Heart right ventricle (tissue), 16 donors: ENCODE measurements at regions not wholly inside any gene's neighbourhood (a gene's known extent, or its start where the extent isn't known, plus 50 kb on each side); places are given as distances from the start of the nearest gene placed in this dataset.

ENCODE experiments used
- ATAC-seq, 8 donors: fragments of 200-7000 bp; cut with Tn5 transposase; one replicate each; pipeline ENCODE4 v1.9.1; 2020; ENCODE audit warnings: mild to moderate bottlenecking in 8 of 8, moderate library complexity in 8 of 8, moderate number of reproducible peaks in 1 of 8
- DNase-seq, 2 donors: peaks; one replicate each; pipeline ENCODE4 v3.0.0-alpha.2; 2020
- H3K27ac ChIP-seq, 10 donors: fragments of 200-600 bp; sonication (generic) in 2 of 10; one replicate each; pipeline versions ENCODE4 v1.5.0 to v1.8.0; 2020 to 2022; ENCODE audit warnings: mild to moderate bottlenecking in 3 of 10
- H3K27me3 ChIP-seq, 7 donors: fragments of 200-600 bp; one replicate each; pipeline ENCODE4 v1.8.0; 2021 to 2022; ENCODE audit warnings: mild to moderate bottlenecking in 2 of 7
- H3K36me3 ChIP-seq, 9 donors: fragments of 200-600 bp; sonication (generic) in 1 of 9; one replicate each; pipeline versions ENCODE4 v1.5.0 to v1.8.0; 2020 to 2022; ENCODE audit warnings: mild to moderate bottlenecking in 2 of 9
- H3K4me1 ChIP-seq, 9 donors: fragments of 200-600 bp; sonication (generic) in 1 of 9; one replicate each; pipeline versions ENCODE4 v1.5.0 to v1.8.0; 2020 to 2022; ENCODE audit warnings: mild to moderate bottlenecking in 4 of 9
- H3K4me3 ChIP-seq, 10 donors: fragments of 200-600 bp; sonication (generic) in 2 of 10; one replicate each; pipeline versions ENCODE4 v1.5.0 to v1.8.0; 2020 to 2022; ENCODE audit warnings: mild to moderate bottlenecking in 7 of 10, moderate library complexity in 2 of 10
- H3K9me3 ChIP-seq, 11 donors: fragments of 200-600 bp in 10 of 11; sonication (generic) in 2 of 11; one replicate each; pipeline versions ENCODE4 v1.5.0 to v1.8.0; 2013 to 2022; ENCODE audit warnings: mild to moderate bottlenecking in 2 of 11, control low read depth in 1 of 11, moderate library complexity in 1 of 11
- WGBS, 2 donors: extraction: QIAGEN DNeasy Blood & Tissue Kit; methylation state at CpG; one replicate each; pipeline ENCODE4 v1.1.7; 2013; ENCODE audit warnings: inconsistent platforms in 1 of 2; 5-methylcytosine and 5-hydroxymethylcytosine counted together
- intact Hi-C, 10 donors: fragments of 100-400 bp; cut with DNase I; formaldehyde crosslinking; loops; one replicate each; pipeline versions ENCODE4 v1.11.1 to v1.14.2; 2022
- TF ChIP-seq, protein P1 (sequence below), 9 donors: fragments of 200-600 bp; sonication (generic) in 2 of 9; IDR thresholded peaks; one replicate each; pipeline versions ENCODE4 v1.5.0 to v1.8.0; 2021 to 2022; ENCODE audit warnings: antibody characterized with exemption in 9 of 9, mild to moderate bottlenecking in 5 of 9, moderate library complexity in 1 of 9
- donor health status: Arrhythmogenic right ventricular cardiomyopathy.
- donor health status: ischemic (EF 13 %, LVEDD 7.1; RV severe dilation, severe dysfunction).
- donor health status: healthy with polysubstance abuse.
- donor health status: DM: no; HTN: yes; CAD: no.
- donor health status: DM: no; HTN: no; CAD: no.
- donor health status: ischemic (EF 25% LVEDD 6.9; RV normal size, moderate dysfunction).
- donor health status: ischemic (EF 25% LVEDD 5.7; RV mildly dilated, moderate dysfunction).
- donor health status: healthy.
- donor health status: DM: yes; HTN: yes; CAD: no.
- donor health status: Ischemic cardiomyopathy.
- donor health status: ischemic (EF 35%, LVEDD 5.7; RV mildly dilated, moderate dysfunction).
- donor health status: nonischemic (EF 11% LVEDD 7.7; RV severe dilation, severe dysfunction).
- donor health status: DM: yes; HTN: yes; CAD: no.
- donor health status: PGD.
- donor health status: ischemic (EF 29% LVEDD 5.4; RV normal size, mild dysfunction).
- donor health status: nonischemic (EF 23%, LVEDD 6.1; RV moderate dilation, normal function).

DNA sequence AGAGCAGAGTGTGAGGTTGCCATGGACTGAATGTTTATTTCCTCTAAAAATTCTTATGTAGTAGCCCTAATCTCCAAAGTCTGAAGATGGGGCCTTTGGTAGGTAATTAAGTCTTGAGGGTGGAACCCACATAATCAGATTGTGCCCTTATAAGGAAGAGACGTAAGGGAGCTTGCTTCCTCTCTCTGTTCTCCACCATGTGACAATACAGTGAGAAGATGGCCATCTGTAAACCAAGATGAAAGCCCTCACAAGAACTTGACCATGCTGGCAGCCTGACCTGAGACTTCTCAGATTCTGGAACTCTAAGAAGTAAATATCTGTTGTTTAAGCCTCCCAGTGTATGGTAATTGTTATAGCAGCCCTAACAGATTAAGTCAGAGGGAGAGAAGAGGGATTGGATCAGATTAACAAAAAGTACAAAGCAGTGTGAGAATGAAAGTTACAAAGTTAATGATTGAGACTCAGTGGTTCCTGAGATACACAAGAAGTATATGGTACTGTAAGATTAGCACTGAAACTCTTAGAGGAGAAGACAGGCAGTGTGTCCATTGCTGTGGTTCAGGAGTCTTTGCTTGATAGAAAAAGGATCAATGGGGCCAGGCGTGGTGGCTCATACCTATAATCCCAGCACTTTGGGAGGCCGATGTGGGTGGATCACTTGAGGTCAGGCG, 82.5 kb upstream of the GC start:
- 78 to 92% methylated on average over 4 of the region's 4 CpGs for WGBS, 2 donors
- Histone ChIP-seq H3K27me3 (no peaks in the 10 kb centered on the region), H3K36me3 (no peaks in the 10 kb centered on the region), H3K4me1 (no peaks in the 10 kb centered on the region), H3K27ac (no peak overlapping the region), H3K4me3 (no peak overlapping the region), H3K9me3 (peaks cover 0 to 49% (median 9%) of the 10 kb centered on the region in 11 donors)
- DNase-seq (no peak), ATAC-seq (no peak)
- intact Hi-C loops = no loop called here
- TF ChIP-seq, protein P1, sequence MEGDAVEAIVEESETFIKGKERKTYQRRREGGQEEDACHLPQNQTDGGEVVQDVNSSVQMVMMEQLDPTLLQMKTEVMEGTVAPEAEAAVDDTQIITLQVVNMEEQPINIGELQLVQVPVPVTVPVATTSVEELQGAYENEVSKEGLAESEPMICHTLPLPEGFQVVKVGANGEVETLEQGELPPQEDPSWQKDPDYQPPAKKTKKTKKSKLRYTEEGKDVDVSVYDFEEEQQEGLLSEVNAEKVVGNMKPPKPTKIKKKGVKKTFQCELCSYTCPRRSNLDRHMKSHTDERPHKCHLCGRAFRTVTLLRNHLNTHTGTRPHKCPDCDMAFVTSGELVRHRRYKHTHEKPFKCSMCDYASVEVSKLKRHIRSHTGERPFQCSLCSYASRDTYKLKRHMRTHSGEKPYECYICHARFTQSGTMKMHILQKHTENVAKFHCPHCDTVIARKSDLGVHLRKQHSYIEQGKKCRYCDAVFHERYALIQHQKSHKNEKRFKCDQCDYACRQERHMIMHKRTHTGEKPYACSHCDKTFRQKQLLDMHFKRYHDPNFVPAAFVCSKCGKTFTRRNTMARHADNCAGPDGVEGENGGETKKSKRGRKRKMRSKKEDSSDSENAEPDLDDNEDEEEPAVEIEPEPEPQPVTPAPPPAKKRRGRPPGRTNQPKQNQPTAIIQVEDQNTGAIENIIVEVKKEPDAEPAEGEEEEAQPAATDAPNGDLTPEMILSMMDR (IDR thresholded peaks at IDR 0.05) = no peak

DNA sequence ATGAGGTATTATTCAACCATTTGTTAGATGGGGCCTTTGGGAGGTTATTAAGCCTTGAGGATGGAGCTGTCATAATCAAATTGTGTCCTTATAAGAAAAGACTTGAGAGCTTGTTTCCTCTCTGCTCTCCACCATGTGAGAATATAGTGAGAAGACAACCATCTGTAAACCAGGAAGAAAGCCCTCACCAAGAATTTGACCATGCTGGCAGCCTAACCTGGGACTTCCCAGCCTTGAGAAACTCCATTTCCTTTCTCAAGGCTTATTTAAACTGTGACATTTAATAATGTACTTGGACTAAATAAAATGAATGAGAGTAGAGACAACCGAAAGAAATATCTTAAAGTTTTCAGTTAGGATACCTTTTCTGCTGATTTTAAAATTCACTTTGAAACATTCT, 83.7 kb upstream of the GC start:
- H3K36me3 ChIP-seq = no peaks in the 10 kb centered on the region
- H3K9me3 ChIP-seq = peaks cover 0 to 36% (median 6%) of the 10 kb centered on the region in 11 donors
- ATAC-seq (no peak), DNase-seq (no peak)
- H3K4me1 ChIP-seq = no peaks in the 10 kb centered on the region
- H3K27me3 ChIP-seq = no peaks in the 10 kb centered on the region
- TF ChIP-seq, protein P1 (IDR thresholded peaks at IDR 0.05) = no peak
- intact Hi-C loops = no loop called here
- no peak overlapping the region for H3K27ac ChIP-seq
- H3K4me3 ChIP-seq = no peak overlapping the region
- whole genome bisulfite sequencing, 2 donors = 83 to 93% methylated on average over 1 of the region's 1 CpG

DNA sequence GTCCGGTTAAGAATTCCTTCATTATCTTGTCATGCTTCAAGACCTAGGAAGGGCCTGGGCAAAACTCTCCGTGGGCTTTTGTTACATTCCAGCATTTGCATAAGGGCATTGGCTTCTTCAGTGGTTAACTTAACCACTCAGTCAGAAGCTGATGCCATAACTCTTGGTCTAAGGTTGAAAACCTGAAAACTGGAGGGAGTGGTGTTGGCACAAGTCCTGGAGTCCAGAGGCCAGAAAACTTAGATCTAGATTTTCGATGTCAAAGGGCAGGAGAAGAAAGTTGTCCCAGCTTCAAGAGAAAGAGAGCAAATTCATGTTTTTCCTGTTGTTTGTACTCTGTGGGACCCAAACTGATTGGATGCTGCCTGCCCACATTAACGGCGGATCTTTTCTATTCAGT, 86.6 kb upstream of the GC start:
- WGBS, 2 donors = 68 to 80% methylated on average over 5 of the region's 5 CpGs

DNA sequence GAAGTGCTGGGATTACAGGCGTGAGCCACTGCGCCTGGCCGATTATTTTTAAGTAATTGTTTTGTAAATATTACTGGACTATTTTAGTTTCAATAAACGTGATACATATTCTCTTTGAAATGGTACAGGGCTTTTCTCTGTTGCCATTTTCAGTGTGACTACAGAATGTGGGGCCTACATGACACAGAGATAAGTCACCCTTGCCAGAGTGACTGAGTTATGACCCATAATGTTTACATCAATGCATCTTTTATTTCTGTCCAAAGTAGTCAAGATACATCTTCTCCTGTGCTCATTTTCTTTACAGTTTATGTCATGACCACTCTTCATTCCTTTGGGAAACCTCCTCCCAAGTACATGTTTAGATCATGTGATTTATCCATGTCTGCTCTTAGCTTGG, 88.3 kb upstream of the GC start:
- WGBS, 2 donors = 88 to 93% methylated on average over 4 of the region's 4 CpGs
- DNase-seq = no peak
- no peak for ATAC-seq
- Histone ChIP-seq H3K27me3 (no peaks in the 10 kb centered on the region), H3K4me3 (no peak overlapping the region), H3K4me1 (no peaks in the 10 kb centered on the region), H3K36me3 (no peaks in the 10 kb centered on the region), H3K27ac (no peak overlapping the region), H3K9me3 (peaks cover 0 to 13% (median 0%) of the 10 kb centered on the region in 11 donors)
- TF ChIP-seq, protein P1 (IDR thresholded peaks at IDR 0.05) = no peak
- intact Hi-C loops = loop anchor here in 1 of 10 donors (5.0 kb wide), 1 partner anchor 55 kb away; no protein-coding TSS in a partner anchor

More for the DNA sequence above, 86.6 kb upstream of the GC start:
- no peaks in the 10 kb centered on the region for H3K4me1 ChIP-seq
- H3K9me3 ChIP-seq = peaks cover 0 to 9% (median 0%) of the 10 kb centered on the region in 11 donors
- no peak overlapping the region for H3K4me3 ChIP-seq
- no peak overlapping the region for H3K27ac ChIP-seq
- intact Hi-C loops = loop anchor here in 1 of 10 donors (5.0 kb wide), 1 partner anchor 53 kb away; no protein-coding TSS in a partner anchor
- no peaks in the 10 kb centered on the region for H3K36me3 ChIP-seq
- H3K27me3 ChIP-seq = no peaks in the 10 kb centered on the region
- ATAC-seq = no peak
- TF ChIP-seq, protein P1 (IDR thresholded peaks at IDR 0.05) = no peak
- no peak for DNase-seq
